ENCODE measurements at regions not wholly inside any gene's neighbourhood (a gene's known extent, or its start where the extent isn't known, plus 50 kb on each side); places are given as distances from the start of the nearest gene placed in this dataset.

DNA sequence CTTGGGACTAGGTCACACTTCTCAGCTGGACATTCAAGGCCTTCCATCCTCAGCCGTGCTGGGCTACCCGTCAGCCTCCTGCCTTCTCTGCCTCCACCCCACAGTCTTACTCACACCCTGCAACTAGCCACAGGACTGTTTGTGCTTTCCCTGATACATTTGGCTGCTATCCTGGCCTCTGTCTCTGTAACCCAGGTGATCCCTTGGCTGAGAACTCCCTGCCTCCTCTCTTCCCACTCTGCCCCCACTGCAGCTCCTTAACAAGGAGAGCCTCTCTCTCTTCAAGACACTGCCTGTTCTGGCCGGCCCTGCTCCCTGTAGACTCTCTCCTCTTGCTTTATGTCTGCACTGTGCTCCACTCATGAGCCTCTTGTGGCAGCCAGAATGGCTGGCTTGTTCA, 120.6 kb downstream of the MSX2 start:
- Histone ChIP-seq H3K4me3 (no peak overlapping the region), H3K36me3 (no peaks in the 10 kb centered on the region), H3K27me3 (no peaks in the 10 kb centered on the region), H3K4me1 (no peaks in the 10 kb centered on the region), H3K27ac (no peak overlapping the region), H3K9me3 (no peaks in the 10 kb centered on the region)
- no peak for DNase-seq (ENCODE audit: extremely low spot score in 2 of 2)
- no peak for TF ChIP-seq POLR2A (IDR thresholded peaks at IDR 0.05)
- no peak for TF ChIP-seq POLR2AphosphoS5 (IDR thresholded peaks at IDR 0.05; ENCODE audit: insufficient read depth in 1 of 2, low read depth in 1 of 2)
- TF ChIP-seq, protein P1, sequence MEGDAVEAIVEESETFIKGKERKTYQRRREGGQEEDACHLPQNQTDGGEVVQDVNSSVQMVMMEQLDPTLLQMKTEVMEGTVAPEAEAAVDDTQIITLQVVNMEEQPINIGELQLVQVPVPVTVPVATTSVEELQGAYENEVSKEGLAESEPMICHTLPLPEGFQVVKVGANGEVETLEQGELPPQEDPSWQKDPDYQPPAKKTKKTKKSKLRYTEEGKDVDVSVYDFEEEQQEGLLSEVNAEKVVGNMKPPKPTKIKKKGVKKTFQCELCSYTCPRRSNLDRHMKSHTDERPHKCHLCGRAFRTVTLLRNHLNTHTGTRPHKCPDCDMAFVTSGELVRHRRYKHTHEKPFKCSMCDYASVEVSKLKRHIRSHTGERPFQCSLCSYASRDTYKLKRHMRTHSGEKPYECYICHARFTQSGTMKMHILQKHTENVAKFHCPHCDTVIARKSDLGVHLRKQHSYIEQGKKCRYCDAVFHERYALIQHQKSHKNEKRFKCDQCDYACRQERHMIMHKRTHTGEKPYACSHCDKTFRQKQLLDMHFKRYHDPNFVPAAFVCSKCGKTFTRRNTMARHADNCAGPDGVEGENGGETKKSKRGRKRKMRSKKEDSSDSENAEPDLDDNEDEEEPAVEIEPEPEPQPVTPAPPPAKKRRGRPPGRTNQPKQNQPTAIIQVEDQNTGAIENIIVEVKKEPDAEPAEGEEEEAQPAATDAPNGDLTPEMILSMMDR (IDR thresholded peaks at IDR 0.05): no peak
- intact Hi-C loops (cut with DNase I): no loop called here

DNA sequence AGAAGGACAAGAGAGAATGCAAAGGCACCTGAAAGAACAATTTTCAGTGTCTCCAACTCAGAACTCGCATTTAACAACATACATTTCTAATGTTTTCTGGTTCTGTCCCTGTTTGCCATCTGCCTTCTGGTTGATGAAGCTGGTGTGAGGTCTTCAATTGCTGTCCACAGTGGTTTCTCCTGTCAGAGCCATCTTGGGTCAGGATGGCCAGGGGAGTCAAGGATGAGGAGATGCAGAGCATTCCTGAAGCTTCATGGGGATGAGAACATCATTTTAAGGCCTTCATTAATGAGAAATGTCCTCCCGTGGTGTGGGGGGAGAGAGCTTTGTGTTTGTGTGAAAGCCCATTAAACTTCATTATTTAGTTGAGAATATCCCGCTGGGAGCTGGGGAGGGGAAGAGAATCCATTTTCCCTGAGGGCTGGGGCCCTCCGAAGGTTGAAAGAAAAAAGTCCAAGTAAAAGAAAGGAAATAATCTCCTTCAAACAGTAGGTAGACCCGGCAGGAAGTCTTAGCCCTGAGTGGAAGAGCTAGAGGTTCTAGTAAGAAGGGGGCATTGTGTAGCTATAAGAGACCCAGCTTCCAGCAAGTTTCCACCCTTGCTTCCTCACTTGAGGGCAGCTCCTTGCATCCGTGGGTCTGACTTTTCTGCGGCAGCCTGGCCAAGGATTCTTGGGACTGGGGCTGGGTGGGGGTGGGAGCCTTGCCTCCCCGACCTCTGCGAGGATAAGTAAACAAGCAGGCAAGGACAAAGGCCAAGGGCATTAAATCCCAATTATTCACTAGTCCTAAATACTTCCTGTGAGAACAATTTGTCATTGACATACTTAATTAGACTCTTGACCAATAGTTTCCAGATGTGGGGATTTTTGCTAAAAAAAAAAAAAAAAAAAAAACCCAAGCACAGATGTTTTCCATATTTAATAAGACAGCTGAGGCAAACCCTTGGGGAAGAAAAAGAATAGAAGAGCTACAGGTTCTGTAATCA, 119.2 kb downstream of the MSX2 start:
- intact Hi-C loops (cut with DNase I): no loop called here
- no peaks in the 10 kb centered on the region for H3K4me1 ChIP-seq

DNA sequence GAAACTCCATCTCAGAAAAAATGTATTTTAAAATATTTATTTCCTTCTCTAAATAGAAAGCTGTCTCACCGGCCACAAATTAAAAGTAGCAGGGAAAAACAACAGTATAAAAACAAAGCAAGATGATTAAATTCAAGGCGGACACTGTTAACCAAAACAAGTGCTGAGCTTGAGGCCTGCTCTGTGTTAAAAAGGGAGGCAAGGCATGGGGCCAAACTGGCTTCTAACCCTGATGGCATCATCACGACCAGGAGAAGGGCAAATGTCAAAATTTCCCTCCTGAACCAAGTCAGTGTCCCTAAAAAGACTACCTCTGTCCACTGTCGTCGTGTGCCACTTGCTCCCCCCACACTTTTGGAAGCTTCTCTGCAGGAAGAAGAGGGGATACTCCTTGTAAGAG, 116.1 kb downstream of the MSX2 start:
- H3K4me3 ChIP-seq: no peak overlapping the region
- TF ChIP-seq, protein P1 (IDR thresholded peaks at IDR 0.05): no peak
- TF ChIP-seq POLR2A (IDR thresholded peaks at IDR 0.05) (no peak), POLR2AphosphoS5 (IDR thresholded peaks at IDR 0.05; ENCODE audit: insufficient read depth in 1 of 2, low read depth in 1 of 2) (no peak)
- H3K27me3 ChIP-seq: no peaks in the 10 kb centered on the region
- H3K9me3 ChIP-seq: no peaks in the 10 kb centered on the region
- H3K27ac ChIP-seq: no peak overlapping the region
- intact Hi-C loops (cut with DNase I): no loop called here
- no peak for DNase-seq (ENCODE audit: extremely low spot score in 2 of 2)
- no peaks in the 10 kb centered on the region for H3K4me1 ChIP-seq
- no peaks in the 10 kb centered on the region for H3K36me3 ChIP-seq

More for the DNA sequence above, 119.2 kb downstream of the MSX2 start:
- no peak for DNase-seq (ENCODE audit: extremely low spot score in 2 of 2)
- no peak overlapping the region for H3K4me3 ChIP-seq
- H3K27me3 ChIP-seq: no peaks in the 10 kb centered on the region
- TF ChIP-seq, protein P1 (IDR thresholded peaks at IDR 0.05): no peak
- TF ChIP-seq POLR2AphosphoS5 (IDR thresholded peaks at IDR 0.05; ENCODE audit: insufficient read depth in 1 of 2, low read depth in 1 of 2) (no peak), POLR2A (IDR thresholded peaks at IDR 0.05) (no peak)
- H3K36me3 ChIP-seq: no peaks in the 10 kb centered on the region
- no peaks in the 10 kb centered on the region for H3K9me3 ChIP-seq
- H3K27ac ChIP-seq: no peak overlapping the region

DNA sequence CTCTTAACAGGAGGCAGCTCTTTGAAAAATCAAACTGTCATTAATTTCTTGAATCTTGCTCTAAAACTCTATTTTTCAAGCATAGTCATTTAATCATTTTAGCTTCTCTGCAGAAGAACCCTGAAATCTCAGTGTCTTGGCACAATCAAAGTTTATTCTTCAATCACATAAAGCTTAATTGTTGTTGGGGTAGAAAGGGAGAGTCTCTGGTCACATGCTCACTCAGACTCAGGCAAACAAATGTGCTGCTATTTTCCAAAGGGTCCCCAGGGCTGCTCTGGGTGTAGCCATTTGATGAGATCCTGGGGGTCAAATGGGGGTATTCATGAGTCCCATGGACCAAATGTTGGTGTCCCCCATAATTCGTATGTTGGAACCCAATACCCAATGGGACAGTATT, 114.8 kb downstream of the MSX2 start:
- no peaks in the 10 kb centered on the region for H3K9me3 ChIP-seq
- intact Hi-C loops (cut with DNase I): no loop called here
- no peak for DNase-seq (ENCODE audit: extremely low spot score in 2 of 2)
- TF ChIP-seq, protein P1 (IDR thresholded peaks at IDR 0.05): no peak
- TF ChIP-seq POLR2AphosphoS5 (IDR thresholded peaks at IDR 0.05; ENCODE audit: insufficient read depth in 1 of 2, low read depth in 1 of 2) (no peak), POLR2A (IDR thresholded peaks at IDR 0.05) (no peak)
- H3K4me3 ChIP-seq: no peak overlapping the region
- no peaks in the 10 kb centered on the region for H3K36me3 ChIP-seq
- no peak overlapping the region for H3K27ac ChIP-seq
- H3K4me1 ChIP-seq: no peaks in the 10 kb centered on the region
- H3K27me3 ChIP-seq: no peaks in the 10 kb centered on the region
